H1 (cell line): ENCODE measurements at regions not wholly inside any gene's neighbourhood (a gene's known extent, or its start where the extent isn't known, plus 50 kb on each side); places are given as distances from the start of the nearest gene placed in this dataset.

Source experiments
- CTCF ChIA-PET: fragments of 300-600 bp; sonication (Branson Sonifier 250); formaldehyde crosslinking; loops from one replicate; lab custom pipeline; 2021; ENCODE audit not compliant: partially characterized antibody; lab: Charles Lee
- POLR2A ChIA-PET: fragments of 300-600 bp; sonication (Branson Sonifier 250); formaldehyde crosslinking; loops from one replicate; lab custom pipeline; 2021; ENCODE audit warnings: inconsistent platforms; ENCODE audit not compliant: partially characterized antibody; lab: Charles Lee
- DNase-seq, 2 experiments: peaks; one replicate each; pipeline versions ENCODE4 v3.0.0 to v3.0.0-alpha.2; 2010 to 2022; ENCODE audit warnings: low spot score in 2 of 2, low read depth in 1 of 2, mixed read lengths in 1 of 2
- FAIRE-seq: peaks from 2 replicates; lab custom pipeline; 2011; peaks lifted over from hg19 to GRCh38; lab: Jason Lieb, UNC
- H2AFZ ChIP-seq: 2 replicates; pipeline ENCODE4 v1.8.1; 2012; ENCODE audit warnings: low read length, inconsistent platforms
- H2AK5ac ChIP-seq: 2 replicates; pipeline ENCODE4 v1.6.1; 2013; ENCODE audit warnings: low read depth, low read length
- H2BK120ac ChIP-seq: replicated peaks from 2 replicates; pipeline ENCODE3; 2013; ENCODE audit warnings: low read depth, low read length, inconsistent platforms
- H2BK12ac ChIP-seq: 2 replicates; pipeline ENCODE4 v1.6.1; 2013; ENCODE audit warnings: low read depth, low read length
- H2BK15ac ChIP-seq: 2 replicates; pipeline ENCODE4 v1.6.1; 2013; ENCODE audit warnings: low read length
- H2BK20ac ChIP-seq: 2 replicates; pipeline ENCODE4 v1.6.1; 2013; ENCODE audit warnings: low read length
- H2BK5ac ChIP-seq: 2 replicates; pipeline ENCODE4 v1.6.1; 2013; ENCODE audit warnings: low read depth, low read length
- H3K14ac ChIP-seq: 2 replicates; pipeline ENCODE4 v1.6.1; 2013; ENCODE audit warnings: inconsistent platforms; ENCODE audit not compliant: insufficient read length
- H3K18ac ChIP-seq: 2 replicates; pipeline ENCODE4 v1.6.1; 2013; ENCODE audit warnings: low read length; ENCODE audit errors: extremely low read depth
- H3K23ac ChIP-seq: 2 replicates; pipeline ENCODE4 v1.6.1; 2013; ENCODE audit warnings: inconsistent platforms; ENCODE audit not compliant: insufficient read length
- H3K23me2 ChIP-seq: 2 replicates; pipeline ENCODE4 v1.6.1; 2013; ENCODE audit warnings: low read depth, low read length
- H3K27ac ChIP-seq: 2 replicates; pipeline ENCODE4 v1.6.1; 2011; ENCODE audit warnings: low read depth, low read length, inconsistent platforms
- H3K27me3 ChIP-seq, 4 experiments: replicated peaks in 1 of 4; 1 replicate in 1 of 4; 2 replicates in 3 of 4; pipeline versions ENCODE4 v1.6.1 to v1.8.1; 2011 to 2013; ENCODE audit warnings: low read length in 3 of 4, mild to moderate bottlenecking in 3 of 4, inconsistent platforms in 2 of 4, mixed read lengths in 2 of 4, moderate library complexity in 1 of 4; ENCODE audit not compliant: control insufficient read depth in 3 of 4, insufficient read depth in 3 of 4; ENCODE audit errors: extremely low read depth in 1 of 4
- H3K36me3 ChIP-seq, 4 experiments: 2 replicates each; pipeline versions ENCODE4 v1.6.1 to v1.8.1; 2011 to 2013; ENCODE audit warnings: mild to moderate bottlenecking in 4 of 4, low read length in 3 of 4, moderate library complexity in 2 of 4, control low read depth in 1 of 4, inconsistent platforms in 1 of 4; ENCODE audit not compliant: insufficient read depth in 4 of 4, control insufficient read depth in 2 of 4
- H3K4ac ChIP-seq: replicated peaks from 2 replicates; pipeline ENCODE3; 2013; ENCODE audit warnings: low read length, low read depth, mixed read lengths, inconsistent platforms; ENCODE audit not compliant: insufficient read length
- H3K4me1 ChIP-seq, 4 experiments: replicated peaks in 1 of 4; 1 replicate in 1 of 4; 2 replicates in 3 of 4; pipeline versions ENCODE4 v1.6.1 to v1.8.1; 2011 to 2013; ENCODE audit warnings: low read length in 3 of 4, inconsistent platforms in 2 of 4, mixed read lengths in 1 of 4; ENCODE audit not compliant: insufficient read depth in 4 of 4, control insufficient read depth in 3 of 4
- H3K4me2 ChIP-seq, 2 experiments: 2 replicates each; pipeline versions ENCODE4 v1.6.1 to v1.8.1; 2011 to 2013; ENCODE audit warnings: low read depth in 2 of 2, low read length in 2 of 2, control low read depth in 1 of 2, inconsistent platforms in 1 of 2, mild to moderate bottlenecking in 1 of 2; ENCODE audit not compliant: insufficient read depth in 1 of 2
- H3K4me3 ChIP-seq, 4 experiments: fragments of 200-600, 300-600 bp in 1 of 4; sonication (generic), shearing (Covaris generic), sonication (Bioruptor Twin) in 1 of 4; 2 replicates each; pipeline versions ENCODE4 v1.5.1 to v1.8.1; 2011 to 2016; ENCODE audit warnings: low read length in 4 of 4, low read depth in 3 of 4, control low read depth in 2 of 4, inconsistent platforms in 2 of 4, mild to moderate bottlenecking in 2 of 4, mixed read lengths in 1 of 4, moderate library complexity in 1 of 4; ENCODE audit not compliant: insufficient read depth in 2 of 4; ENCODE audit errors: extremely low read depth in 1 of 4
- H3K56ac ChIP-seq: replicated peaks from 2 replicates; pipeline ENCODE3; 2013; ENCODE audit warnings: low read depth, mild to moderate bottlenecking, mixed read lengths, low read length, inconsistent platforms; ENCODE audit not compliant: insufficient read length
- H3K79me1 ChIP-seq: 2 replicates; pipeline ENCODE4 v1.6.1; 2013; ENCODE audit warnings: low read depth, low read length, control low read depth
- H3K79me2 ChIP-seq, 2 experiments: 2 replicates each; pipeline versions ENCODE4 v1.6.1 to v1.8.1; 2012 to 2013; ENCODE audit warnings: low read length in 2 of 2, mild to moderate bottlenecking in 2 of 2, inconsistent platforms in 1 of 2; ENCODE audit not compliant: insufficient read depth in 2 of 2, control insufficient read depth in 1 of 2
- H3K9ac ChIP-seq, 4 experiments: replicated peaks in 1 of 4; 1 replicate in 1 of 4; 2 replicates in 3 of 4; pipeline versions ENCODE4 v1.6.1 to v1.8.1; 2011 to 2013; ENCODE audit warnings: low read depth in 3 of 4, low read length in 3 of 4, control low read depth in 2 of 4, mild to moderate bottlenecking in 2 of 4, moderate library complexity in 2 of 4, inconsistent platforms in 1 of 4; ENCODE audit errors: extremely low read depth in 1 of 4
- H3K9me3 ChIP-seq, 2 experiments: 2 replicates each; pipeline versions ENCODE4 v1.6.1 to v1.8.1; 2012 to 2013; ENCODE audit warnings: mild to moderate bottlenecking in 2 of 2, moderate library complexity in 2 of 2, control low read depth in 1 of 2, inconsistent platforms in 1 of 2, low read depth in 1 of 2, low read length in 1 of 2, mixed read lengths in 1 of 2; ENCODE audit not compliant: insufficient read depth in 2 of 2
- H4K20me1 ChIP-seq, 2 experiments: replicated peaks in 1 of 2; 2 replicates each; pipeline versions ENCODE3 to v1.8.1; 2011 to 2013; ENCODE audit warnings: inconsistent platforms in 2 of 2, low read length in 2 of 2, mild to moderate bottlenecking in 1 of 2; ENCODE audit not compliant: insufficient read depth in 2 of 2, control insufficient read depth in 1 of 2
- H4K5ac ChIP-seq: 2 replicates; pipeline ENCODE4 v1.6.1; 2013; ENCODE audit warnings: low read length, low read depth, mixed read lengths, inconsistent platforms; ENCODE audit not compliant: insufficient read length
- H4K8ac ChIP-seq: 2 replicates; pipeline ENCODE4 v1.8.0; 2013; ENCODE audit warnings: mild to moderate bottlenecking, moderate library complexity, low read length, inconsistent platforms; ENCODE audit not compliant: insufficient read depth; ENCODE audit errors: extremely low read depth
- H4K91ac ChIP-seq: replicated peaks from 2 replicates; pipeline ENCODE3; 2013; ENCODE audit warnings: low read length, mixed read lengths, inconsistent platforms; ENCODE audit not compliant: insufficient read length
- WGBS, 2 experiments: shearing (Covaris generic) in 1 of 2; methylation state at CpG; one replicate each; pipeline versions ENCODE4 v1.1.6 to v1.1.7; 2013 to 2015; ENCODE audit warnings: low lambda C conversion rate in 2 of 2, mixed read lengths in 2 of 2, inconsistent platforms in 1 of 2, low coverage in 1 of 2, missing lambda C conversion rate in 1 of 2; ENCODE audit not compliant: insufficient replicate concordance in 2 of 2, insufficient coverage in 1 of 2, insufficient read length in 1 of 2; ENCODE audit errors: extremely low coverage in 1 of 2, missing lambda C conversion rate in 1 of 2; 5-methylcytosine and 5-hydroxymethylcytosine counted together
- TF ChIP-seq, protein P1 (sequence below): IDR thresholded peaks from 2 replicates; pipeline ENCODE4 v1.6.1; 2011; ENCODE audit warnings: low read length, improper control_type of control experiment

DNA sequence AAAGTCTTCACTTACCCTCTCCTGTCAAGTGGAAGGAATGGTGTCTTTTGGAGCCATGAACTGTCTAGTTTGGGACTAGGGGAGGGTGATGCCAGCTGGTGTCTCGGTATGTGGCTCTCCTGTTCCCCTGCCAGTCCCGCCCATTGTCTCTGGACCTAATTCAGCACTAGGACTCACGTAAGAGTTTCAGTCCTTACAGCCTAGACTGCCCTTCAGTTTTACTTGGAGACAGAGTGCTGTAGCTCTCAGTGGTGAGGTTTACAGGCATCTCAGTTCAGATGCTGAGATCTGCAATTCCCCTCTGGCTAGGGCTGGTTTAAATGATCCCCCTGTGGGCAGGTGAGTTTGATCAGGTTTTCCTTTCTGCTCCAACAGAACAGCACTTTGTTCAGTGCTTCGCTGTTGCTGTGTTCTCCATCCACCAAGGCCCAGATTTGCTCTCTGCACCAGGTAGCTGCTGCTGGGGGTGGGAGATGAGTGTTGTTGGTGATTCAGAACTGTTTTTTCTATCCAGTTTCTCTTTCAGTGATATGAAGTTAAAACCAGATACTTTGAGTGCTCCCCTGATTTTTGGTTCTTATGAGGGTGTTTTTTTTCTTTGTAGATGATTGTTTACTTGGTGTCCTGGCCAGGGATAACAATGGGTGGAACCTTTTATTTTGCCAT lies 198.3 kb upstream of the RNPC3 start:
- CTCF ChIA-PET = no interaction called here

More for the DNA sequence above, 198.3 kb upstream of the RNPC3 start:
- Histone ChIP-seq H3K4me3 (no peak overlapping the region), H2BK5ac (no peak overlapping the region), H3K56ac (no peak overlapping the region), H2BK20ac (no peak overlapping the region), H3K9me3 (no peaks in the 10 kb centered on the region), H3K4me1 (no peaks in the 10 kb centered on the region), H3K79me2 (no peaks in the 10 kb centered on the region), H2BK120ac (no peak overlapping the region), H3K4me2 (no peak overlapping the region), H2BK12ac (no peak overlapping the region), H4K5ac (no peak overlapping the region), H3K9ac (no peak overlapping the region), H3K14ac (no peak overlapping the region), H3K23ac (no peak overlapping the region), H2AK5ac (no peak overlapping the region), H4K20me1 (no peaks in the 10 kb centered on the region), H3K4ac (no peak overlapping the region), H3K79me1 (no peaks in the 10 kb centered on the region), H4K91ac (no peak overlapping the region), H2AFZ (peak overlapping the region; percentile 85), H3K36me3 (no peaks in the 10 kb centered on the region), H3K23me2 (no peaks in the 10 kb centered on the region), H3K27me3 (peaks cover 0 to 1% (median 0%) of the 10 kb centered on the region in 4 experiments; a peak in 1 of 7 replicates), H2BK15ac (no peak overlapping the region), H4K8ac (no peak overlapping the region), H3K27ac (no peak overlapping the region), H3K18ac (no peak overlapping the region)
- DNase-seq = no peak
- POLR2A ChIA-PET = no interaction called here
- no peak for FAIRE-seq
- WGBS, 2 experiments = 95% methylated on average over 4 of the region's 4 CpGs; no CpG with 5 or more reads in 1 of the 2 experiments
- TF ChIP-seq, protein P1, sequence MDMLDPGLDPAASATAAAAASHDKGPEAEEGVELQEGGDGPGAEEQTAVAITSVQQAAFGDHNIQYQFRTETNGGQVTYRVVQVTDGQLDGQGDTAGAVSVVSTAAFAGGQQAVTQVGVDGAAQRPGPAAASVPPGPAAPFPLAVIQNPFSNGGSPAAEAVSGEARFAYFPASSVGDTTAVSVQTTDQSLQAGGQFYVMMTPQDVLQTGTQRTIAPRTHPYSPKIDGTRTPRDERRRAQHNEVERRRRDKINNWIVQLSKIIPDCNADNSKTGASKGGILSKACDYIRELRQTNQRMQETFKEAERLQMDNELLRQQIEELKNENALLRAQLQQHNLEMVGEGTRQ = no peak
